ENCODE measurements at regions not wholly inside any gene's neighbourhood (a gene's known extent, or its start where the extent isn't known, plus 50 kb on each side); places are given as distances from the start of the nearest gene placed in this dataset.

GRCh38 chr2:60149176-60149575 lies 404.3 kb downstream of the BCL11A start:
- TF ChIP-seq GLIS3 (CRISPR knock-in tag; IDR thresholded peaks at IDR 0.05) = no peak
- no peak for TF ChIP-seq TCF4 (CRISPR knock-in tag; IDR thresholded peaks at IDR 0.05; ENCODE audit: borderline replicate concordance)
- TF ChIP-seq ZFP3 (CRISPR knock-in tag; IDR thresholded peaks at IDR 0.05) = no peak
- no peak for TF ChIP-seq SNAI2 (CRISPR knock-in tag; IDR thresholded peaks at IDR 0.05)
- no peak for TF ChIP-seq ZNF70 (CRISPR knock-in tag; IDR thresholded peaks at IDR 0.05)
- no peak for TF ChIP-seq ZC3H10 (CRISPR knock-in tag; IDR thresholded peaks at IDR 0.05)
- TF ChIP-seq PATZ1 (CRISPR knock-in tag; IDR thresholded peaks at IDR 0.05; ENCODE audit: borderline replicate concordance) = no peak
- TF ChIP-seq ESRRG (CRISPR knock-in tag; IDR thresholded peaks at IDR 0.05) = no peak
- no peak for TF ChIP-seq ISL1 (CRISPR knock-in tag; IDR thresholded peaks at IDR 0.05)
- no peak for TF ChIP-seq BACH2 (CRISPR knock-in tag; IDR thresholded peaks at IDR 0.05; ENCODE audit: borderline replicate concordance)
- ATAC-seq = no peak

- ATAC-seq = no peak
- no peak for TF ChIP-seq ARNTL (CRISPR knock-in tag; IDR thresholded peaks at IDR 0.05; ENCODE audit: borderline replicate concordance, low read depth)
- TF ChIP-seq CREB5 (CRISPR knock-in tag; IDR thresholded peaks at IDR 0.05; ENCODE audit: low read depth) = no peak
- no peak for TF ChIP-seq OSR1 (CRISPR knock-in tag; IDR thresholded peaks at IDR 0.05)
- no peak for TF ChIP-seq GLIS3 (CRISPR knock-in tag; IDR thresholded peaks at IDR 0.05)
- no peak for TF ChIP-seq CSRNP3 (CRISPR knock-in tag; IDR thresholded peaks at IDR 0.05)
- TF ChIP-seq TOX (CRISPR knock-in tag; IDR thresholded peaks at IDR 0.05; ENCODE audit: borderline replicate concordance) = no peak
- no peak for TF ChIP-seq TCF4 (CRISPR knock-in tag; IDR thresholded peaks at IDR 0.05; ENCODE audit: borderline replicate concordance)
- no peak for TF ChIP-seq RARB (CRISPR knock-in tag; IDR thresholded peaks at IDR 0.05)
- no peak for TF ChIP-seq PATZ1 (CRISPR knock-in tag; IDR thresholded peaks at IDR 0.05; ENCODE audit: borderline replicate concordance)
- no peak for TF ChIP-seq ESRRG (CRISPR knock-in tag; IDR thresholded peaks at IDR 0.05)
- TF ChIP-seq ZNF565 (CRISPR knock-in tag; conservative IDR thresholded peaks at IDR 0.05; ENCODE audit: low read depth) = no peak
- no peak for TF ChIP-seq ISL1 (CRISPR knock-in tag; IDR thresholded peaks at IDR 0.05)
- TF ChIP-seq CSDC2 (CRISPR knock-in tag; IDR thresholded peaks at IDR 0.05) = no peak
- no peak for TF ChIP-seq ZNF70 (CRISPR knock-in tag; IDR thresholded peaks at IDR 0.05)
- no peak for TF ChIP-seq TSHZ2 (CRISPR knock-in tag; IDR thresholded peaks at IDR 0.05)
These were observed 404.7 kb downstream of the BCL11A start for GRCh38 chr2:60148716-60149115.

- ATAC-seq = no peak
These were observed 413.3 kb downstream of the BCL11A start for GRCh38 chr2:60140185-60140584.

More at GRCh38 chr2:60140185-60140584, 413.3 kb downstream of the BCL11A start:
- TF ChIP-seq BACH2 (CRISPR knock-in tag; IDR thresholded peaks at IDR 0.05; ENCODE audit: borderline replicate concordance) (no peak), GLIS3 (CRISPR knock-in tag; IDR thresholded peaks at IDR 0.05) (no peak), PATZ1 (CRISPR knock-in tag; IDR thresholded peaks at IDR 0.05; ENCODE audit: borderline replicate concordance) (no peak), TSHZ2 (CRISPR knock-in tag; IDR thresholded peaks at IDR 0.05) (no peak)
